GM12874 (cell line): ENCODE measurements at regions not wholly inside any gene's neighbourhood (a gene's known extent, or its start where the extent isn't known, plus 50 kb on each side); places are given as distances from the start of the nearest gene placed in this dataset.

Source experiments
- CTCF ChIP-seq: IDR thresholded peaks from 2 replicates; pipeline ENCODE4 v1.5.1; 2011; ENCODE audit warnings: low read depth, mild to moderate bottlenecking, control low read depth, low read length, moderate library complexity; ENCODE audit not compliant: insufficient read depth

DNA sequence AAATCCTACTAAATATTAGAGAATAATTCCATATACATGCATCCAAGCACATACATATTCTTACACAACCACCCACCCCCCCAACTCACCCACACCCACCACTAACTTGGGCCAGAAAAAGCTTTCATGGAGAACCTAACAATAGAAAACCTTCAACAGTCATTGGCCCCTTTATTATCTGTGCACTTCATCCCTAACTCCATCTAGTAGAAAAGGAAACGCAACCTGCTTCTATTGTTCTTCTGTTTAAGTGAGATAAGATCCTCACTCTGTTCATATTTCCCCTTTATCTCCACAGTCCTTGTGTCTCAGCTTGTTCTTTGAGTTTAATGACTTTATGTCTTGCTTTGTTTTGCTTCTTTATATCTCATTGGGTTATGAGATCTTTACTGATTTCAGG, 1740.2 kb upstream of the CELF4 start:
- TF ChIP-seq CTCF: no peak

GRCh38 chr18:39302481-39302880, 1736.9 kb upstream of the CELF4 start:
- TF ChIP-seq CTCF: no peak

- TF ChIP-seq CTCF: no peak
Measured at GRCh38 chr18:39299152-39299551, 1733.6 kb upstream of the CELF4 start.

GRCh38 chr18:39297225-39297624, 1731.6 kb upstream of the CELF4 start:
- no peak for TF ChIP-seq CTCF

DNA sequence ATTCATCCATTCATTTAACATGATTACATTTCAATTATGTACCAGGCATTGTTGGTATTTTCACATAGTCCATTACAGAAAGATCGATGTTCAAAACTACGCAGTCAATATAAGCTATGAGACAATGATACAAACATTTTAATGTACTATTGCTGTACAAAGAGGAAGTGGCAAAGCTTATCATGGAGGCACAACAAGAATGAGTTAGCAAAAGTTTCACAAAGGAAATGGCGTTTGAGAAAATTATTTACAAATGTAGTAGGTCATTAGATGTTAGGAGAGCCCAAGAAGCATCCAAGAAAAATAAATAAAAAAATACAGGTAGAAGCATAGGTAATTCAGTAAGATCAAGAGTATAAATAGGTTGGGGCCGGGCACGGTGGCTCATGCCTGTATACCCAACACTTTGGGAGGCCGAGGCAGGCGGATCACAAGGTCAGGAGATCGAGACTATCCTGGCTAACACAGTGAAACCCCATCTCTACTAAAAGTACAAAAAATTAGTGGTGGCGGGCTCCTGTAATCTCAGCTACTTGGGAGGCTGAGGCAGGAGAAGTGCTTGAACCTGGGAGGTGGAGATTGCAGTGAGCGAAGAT, 1730.8 kb upstream of the CELF4 start:
- no peak for TF ChIP-seq CTCF

DNA sequence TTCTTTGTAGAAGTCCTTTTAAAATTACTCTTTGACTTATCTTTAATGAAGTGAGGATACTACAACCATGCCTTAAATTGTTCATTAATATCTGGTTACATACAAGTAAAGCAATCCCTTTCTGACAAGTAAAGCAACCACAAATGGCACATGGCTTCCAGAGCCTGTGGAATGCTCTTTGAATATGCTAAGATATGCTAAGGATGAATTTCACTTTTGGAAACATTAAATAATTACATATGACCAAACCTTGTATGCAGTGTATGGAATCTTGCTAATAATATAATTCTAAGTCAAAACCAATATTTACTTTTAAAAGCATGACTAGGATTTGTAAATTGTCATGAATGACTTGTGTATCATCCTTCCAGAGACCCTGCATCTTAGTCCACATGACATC, 1711.2 kb upstream of the CELF4 start:
- no peak for TF ChIP-seq CTCF

GRCh38 chr18:39274535-39274934, 1708.9 kb upstream of the CELF4 start:
- no peak for TF ChIP-seq CTCF

- no peak for TF ChIP-seq CTCF
Measured at GRCh38 chr18:39272230-39272629, 1706.6 kb upstream of the CELF4 start.
